GM04503 (cell line): ENCODE measurements at regions not wholly inside any gene's neighbourhood (a gene's known extent, or its start where the extent isn't known, plus 50 kb on each side); places are given as distances from the start of the nearest gene placed in this dataset.
"Not testable (repeated sequence)": the region's sequence is repeated elsewhere in the genome, so short reads cannot be mapped to it uniquely, and the experiment has no call there.

Experiments used
- DNase-seq: peaks from one replicate; pipeline ENCODE4 v3.0.0-alpha.2; 2012; ENCODE audit warnings: low read depth

- DNase-seq: no peak
Observed at GRCh38 chr16:52729731-52730130, 182.8 kb upstream of the TOX3 start.

GRCh38 chr16:52727849-52728248 is 180.9 kb upstream of the TOX3 start:
- no peak for DNase-seq

- no peak for DNase-seq
Observed at GRCh38 chr16:52727441-52727840, 180.5 kb upstream of the TOX3 start.

GRCh38 chr16:52725461-52725860 is 178.5 kb upstream of the TOX3 start:
- no peak for DNase-seq

GRCh38 chr16:52725043-52725442 is 178.1 kb upstream of the TOX3 start:
- DNase-seq: no peak

- DNase-seq: no peak
Observed at GRCh38 chr16:52721331-52721730, 174.4 kb upstream of the TOX3 start.

- no peak for DNase-seq
Observed at GRCh38 chr16:52718046-52718445, 171.1 kb upstream of the TOX3 start.

GRCh38 chr16:52713740-52714139 is 166.8 kb upstream of the TOX3 start:
- DNase-seq: no peak

- DNase-seq: no peak
Observed at GRCh38 chr16:52709306-52709705, 162.4 kb upstream of the TOX3 start.

GRCh38 chr16:52708476-52708875 is 161.5 kb upstream of the TOX3 start:
- no peak for DNase-seq

- DNase-seq: no peak
Observed at GRCh38 chr16:52707676-52708337, 160.9 kb upstream of the TOX3 start.

GRCh38 chr16:52705122-52705521 is 158.2 kb upstream of the TOX3 start:
- DNase-seq: no peak

- no peak for DNase-seq
Observed at GRCh38 chr16:52697971-52698370, 151.0 kb upstream of the TOX3 start.

GRCh38 chr16:52696126-52696525 is 149.2 kb upstream of the TOX3 start:
- DNase-seq: no peak

GRCh38 chr16:52690468-52690867 is 143.5 kb upstream of the TOX3 start:
- DNase-seq: no peak

- DNase-seq: no peak
Observed at GRCh38 chr16:52680993-52681392, 134.1 kb upstream of the TOX3 start.

- DNase-seq: no peak
Observed at GRCh38 chr16:52677501-52677900, 130.6 kb upstream of the TOX3 start.

- DNase-seq: no peak
Observed at GRCh38 chr16:52676959-52677358, 130.0 kb upstream of the TOX3 start.

- no peak for DNase-seq
Observed at GRCh38 chr16:52671590-52671989, 124.6 kb upstream of the TOX3 start.

- DNase-seq: no peak
Observed at GRCh38 chr16:52657924-52658323, 111.0 kb upstream of the TOX3 start.

GRCh38 chr16:52655916-52656315 is 109.0 kb upstream of the TOX3 start:
- DNase-seq: not testable (repeated sequence)

- not testable (repeated sequence) for DNase-seq
Observed at GRCh38 chr16:52655156-52655555, 108.2 kb upstream of the TOX3 start.

GRCh38 chr16:52652033-52652432 is 105.1 kb upstream of the TOX3 start:
- no peak for DNase-seq

- DNase-seq: no peak
Observed at GRCh38 chr16:52650789-52651188, 103.8 kb upstream of the TOX3 start.

- DNase-seq: no peak
Observed at GRCh38 chr16:52650318-52650717, 103.4 kb upstream of the TOX3 start.
